Ureter (tissue), 1 donor: ENCODE measurements at regions not wholly inside any gene's neighbourhood (a gene's known extent, or its start where the extent isn't known, plus 50 kb on each side); places are given as distances from the start of the nearest gene placed in this dataset.

ENCODE experiments used
- DNase-seq: peaks from one replicate; pipeline ENCODE4 v3.0.0-alpha.2; 2020; ENCODE audit warnings: low spot score
- donor health status: DM: yes; HTN: yes; CAD: no.

- DNase-seq, result no peak
Measured at GRCh38 chr4:159038536-159038935, 64.3 kb upstream of the RAPGEF2 start.

DNA sequence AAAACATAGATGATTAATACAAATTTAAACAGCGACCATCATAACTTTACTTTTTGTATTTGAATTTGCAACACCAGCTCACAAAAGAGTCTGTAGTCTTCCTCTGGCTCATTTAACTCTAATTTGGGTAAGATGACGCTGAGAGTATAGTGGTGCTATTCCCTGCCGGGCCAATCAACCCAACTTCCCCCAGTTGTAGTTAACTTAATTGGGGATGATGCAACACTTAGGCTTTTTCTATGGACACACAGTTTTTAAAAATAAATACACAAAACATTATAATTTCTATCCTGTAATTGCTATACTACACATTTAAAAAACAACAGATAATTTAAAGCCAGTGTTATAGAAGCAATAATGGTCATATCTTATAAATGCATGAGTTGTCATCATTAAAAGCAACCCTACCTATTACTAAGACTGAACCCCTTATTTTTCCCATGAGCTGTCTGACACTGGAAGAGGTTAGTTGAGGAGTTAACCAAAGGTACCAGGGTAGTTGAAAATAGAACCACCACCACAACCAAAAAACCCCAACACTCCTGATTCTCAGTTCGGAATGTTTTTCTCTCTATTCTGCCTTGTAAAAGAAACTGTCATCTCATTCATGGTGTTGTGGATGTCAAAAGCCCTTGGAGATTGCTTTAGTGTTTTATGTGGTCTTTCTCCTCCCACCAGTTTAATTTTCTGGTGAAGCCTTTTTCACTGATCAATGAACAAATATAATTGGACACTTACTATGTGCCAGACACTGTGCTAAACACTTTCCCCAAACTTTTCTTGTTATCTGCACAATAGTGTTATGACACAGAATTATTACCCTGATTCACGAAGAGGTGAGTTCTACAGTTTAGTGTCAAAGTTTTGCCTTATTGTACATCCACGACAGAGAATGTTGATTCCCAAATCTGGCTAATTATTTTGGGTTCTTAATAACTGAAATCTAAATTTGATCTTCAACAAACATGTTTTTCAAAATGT, 61.5 kb upstream of the RAPGEF2 start:
- DNase-seq, result no peak

- DNase-seq, result no peak
Measured at GRCh38 chr4:159042097-159042605, 60.7 kb upstream of the RAPGEF2 start.

DNA sequence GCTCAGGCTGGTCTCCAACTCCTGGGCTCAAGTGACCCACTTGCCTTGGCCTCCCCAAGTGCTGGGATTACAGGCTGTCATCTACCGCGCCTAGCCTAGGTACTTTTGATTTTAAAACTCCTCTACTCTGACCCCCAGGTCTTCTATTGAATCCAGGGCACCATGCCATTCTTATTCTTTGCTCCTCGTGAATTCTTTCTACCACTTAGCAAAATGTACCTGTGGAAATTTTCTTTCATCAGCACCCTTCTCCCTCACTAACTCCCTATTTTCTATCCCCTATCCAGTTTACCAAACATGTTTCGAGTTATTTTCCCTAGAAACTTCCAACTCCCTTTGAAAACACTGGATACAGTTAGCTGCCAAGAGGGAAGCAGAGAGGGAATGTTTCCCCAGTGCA, 60.0 kb upstream of the RAPGEF2 start:
- no peak for DNase-seq

DNA sequence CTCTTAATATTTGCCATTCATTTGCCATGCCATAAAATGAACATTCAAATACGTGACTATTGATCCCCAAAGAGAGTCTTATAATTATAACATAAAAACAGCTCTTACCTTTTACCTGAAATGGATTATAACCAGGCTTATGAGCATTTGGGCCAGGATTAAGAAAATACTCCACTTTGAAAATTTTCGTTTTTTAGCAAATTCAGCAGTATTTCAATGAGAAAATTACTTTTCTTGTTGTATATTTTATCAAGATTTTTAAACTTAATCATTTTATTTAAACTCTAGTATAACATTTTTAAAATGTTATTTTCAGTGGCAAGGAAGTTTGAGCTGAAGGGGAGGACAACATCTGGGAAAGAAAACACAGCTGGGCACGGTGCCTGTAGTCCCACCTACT, 59.0 kb upstream of the RAPGEF2 start:
- DNase-seq, result no peak

GRCh38 chr4:159045321-159045720, 57.6 kb upstream of the RAPGEF2 start:
- DNase-seq, result no peak

GRCh38 chr4:159046683-159047082, 56.2 kb upstream of the RAPGEF2 start:
- no peak for DNase-seq

DNA sequence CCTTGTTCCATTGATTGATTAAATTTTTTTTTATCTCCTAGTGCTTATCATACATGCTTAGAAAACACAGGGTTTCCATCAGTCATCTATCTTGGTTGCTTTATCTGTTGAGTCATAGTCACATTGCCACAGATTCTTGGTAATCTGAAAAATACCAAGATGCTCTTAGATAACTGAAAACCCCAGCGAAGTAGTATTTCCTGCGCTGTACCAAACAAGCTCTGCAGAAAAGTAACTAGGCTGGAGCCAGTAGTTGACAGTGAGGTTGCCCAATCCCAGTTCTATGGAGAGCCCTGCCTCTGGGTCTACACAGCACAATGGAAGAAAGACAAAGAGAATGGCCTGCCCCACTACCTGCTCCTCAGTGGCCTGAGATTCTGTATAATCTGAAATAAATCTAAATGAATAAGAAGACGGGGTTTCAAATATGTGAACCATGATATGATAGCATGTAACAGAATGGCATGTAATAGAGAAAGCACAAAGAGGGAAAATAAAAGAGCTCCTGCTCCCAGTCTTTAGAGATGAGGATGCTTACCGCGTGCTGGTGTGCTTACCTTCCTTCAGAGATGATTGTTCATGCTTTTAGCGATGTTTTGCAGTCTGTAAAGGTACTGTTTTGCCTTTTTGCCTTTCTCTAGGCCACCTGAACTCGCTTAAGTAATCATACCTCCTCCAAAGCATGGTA, 55.3 kb upstream of the RAPGEF2 start:
- DNase-seq, result no peak

GRCh38 chr4:159048166-159048886, 54.6 kb upstream of the RAPGEF2 start:
- no peak for DNase-seq

DNA sequence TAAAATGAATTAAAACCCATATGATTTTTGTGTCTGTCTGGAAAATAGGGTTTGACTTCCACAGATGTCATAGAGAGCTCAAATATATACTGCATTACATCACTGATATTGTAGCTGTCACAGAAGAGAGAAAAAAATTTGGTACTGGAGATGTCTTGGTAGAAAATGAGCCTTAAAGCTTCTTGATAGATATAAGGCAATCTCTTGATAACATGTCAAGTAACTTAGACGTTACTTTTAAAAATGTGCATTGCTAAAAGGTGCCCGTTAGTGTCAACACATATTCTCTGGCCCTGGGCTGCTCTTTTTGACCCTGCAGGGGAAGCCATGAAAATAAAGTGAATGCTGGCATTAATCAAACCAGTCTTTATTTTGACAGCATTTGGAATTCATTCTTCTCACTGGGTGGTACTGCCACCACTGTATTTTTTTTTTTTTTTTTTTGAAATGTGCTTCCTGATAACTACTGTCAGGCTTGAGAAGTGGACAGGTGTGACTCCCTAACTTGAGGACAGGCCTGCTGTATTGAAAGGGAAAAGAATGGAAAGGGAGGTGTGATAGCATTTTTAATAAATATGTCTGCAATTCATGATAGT, 53.0 kb upstream of the RAPGEF2 start:
- no peak for DNase-seq

DNA sequence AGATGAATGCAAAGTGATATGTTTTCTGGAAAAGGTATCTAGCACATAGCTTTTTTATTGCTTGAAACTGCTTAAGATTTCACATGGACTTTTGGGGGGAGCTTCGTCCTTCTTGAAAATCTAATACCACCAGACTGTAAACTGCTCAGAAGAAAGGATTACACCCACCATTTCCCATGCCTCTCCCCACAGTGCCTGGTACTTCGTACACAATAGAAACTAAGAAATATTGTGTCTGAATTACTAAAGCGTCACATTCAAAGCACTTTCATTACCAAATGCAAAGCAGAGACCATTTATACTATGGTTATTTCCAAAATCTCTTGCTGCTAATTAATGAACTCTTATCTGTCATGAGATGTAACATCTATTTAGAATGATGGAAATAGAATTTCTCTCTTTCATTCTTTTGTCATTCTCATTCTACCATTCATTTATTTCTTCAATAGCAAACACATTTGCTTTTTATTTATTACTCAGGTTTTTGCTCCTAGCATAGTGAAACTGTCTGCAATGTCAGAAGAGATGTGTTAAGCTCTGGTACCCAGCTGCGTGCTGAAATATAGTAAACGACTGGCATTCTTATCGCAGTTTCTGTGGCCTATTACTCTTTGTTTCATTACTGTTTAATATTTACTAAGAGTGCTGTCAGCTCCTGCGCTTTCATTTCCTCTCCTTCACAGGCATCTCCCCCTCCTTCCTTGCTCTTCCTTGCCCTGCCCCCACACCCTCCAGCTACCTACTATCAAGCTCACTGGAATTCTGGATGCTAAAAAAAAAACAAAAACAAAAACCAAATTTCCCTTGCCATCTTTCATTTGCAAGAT, 51.4 kb upstream of the RAPGEF2 start:
- no peak for DNase-seq

DNA sequence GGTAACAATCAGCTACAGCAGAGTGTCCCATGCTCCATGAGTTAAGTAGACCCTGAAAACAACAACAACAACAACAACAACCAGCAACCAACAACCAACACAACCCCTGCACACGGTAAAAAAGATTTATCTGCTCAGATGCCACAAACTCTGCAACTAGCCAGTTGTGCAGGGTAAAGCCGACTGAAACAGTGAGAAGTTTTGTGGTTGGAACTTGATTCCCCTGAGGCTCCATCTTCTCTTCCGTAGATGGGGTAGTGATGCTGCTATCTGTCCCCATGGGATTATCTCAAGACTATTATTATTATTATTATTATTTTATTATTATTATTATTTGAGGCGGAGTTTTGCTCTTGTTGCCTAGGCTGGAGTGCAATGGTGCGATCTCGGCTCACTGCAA, 50.6 kb upstream of the RAPGEF2 start:
- no peak for DNase-seq
